ENCODE measurements at regions not wholly inside any gene's neighbourhood (a gene's known extent, or its start where the extent isn't known, plus 50 kb on each side); places are given as distances from the start of the nearest gene placed in this dataset.

- DNase-seq, result no peak
Measured at GRCh38 chr6:138719011-138719635, 54.4 kb upstream of the CCDC28A start.

- no peak for DNase-seq
Measured at GRCh38 chr6:138719744-138720143, 53.8 kb upstream of the CCDC28A start.

GRCh38 chr6:138722425-138723371 is 50.9 kb upstream of the CCDC28A start:
- DNase-seq, result no peak

Data from activated gamma-delta T cell treated with Interleukin-2 at 50 U/mL for 16 hours (primary cell).